ENCODE measurements at regions not wholly inside any gene's neighbourhood (a gene's known extent, or its start where the extent isn't known, plus 50 kb on each side); places are given as distances from the start of the nearest gene placed in this dataset.

- no peak for TF ChIP-seq CTCF (conservative IDR thresholded peaks at IDR 0.05; ENCODE audit: low read depth, low read length)
- no peaks in the 10 kb centered on the region for H3K27me3 ChIP-seq (ENCODE audit: insufficient read depth, low read depth)
- no peak overlapping the region for H2AFZ ChIP-seq (ENCODE audit: low read depth)
- no peak overlapping the region for H3K4me3 ChIP-seq (IDR thresholded peaks at IDR 0.05; ENCODE audit: insufficient read depth, low read depth, low read length)
- no peaks in the 10 kb centered on the region for H3K79me2 ChIP-seq (ENCODE audit: insufficient read depth, low read depth)
- H3K36me3 ChIP-seq (ENCODE audit: insufficient read depth): no peaks in the 10 kb centered on the region
- H3K4me1 ChIP-seq (ENCODE audit: low read depth, poor library complexity, severe bottlenecking): no peaks in the 10 kb centered on the region
- no peaks in the 10 kb centered on the region for H4K20me1 ChIP-seq (ENCODE audit: insufficient read depth)
- H3K9ac ChIP-seq: no peak overlapping the region
- H3K27ac ChIP-seq: no peak overlapping the region
- no peak overlapping the region for H3K4me2 ChIP-seq
These were observed 501.5 kb upstream of the USP15 start for GRCh38 chr12:61758661-61759060.

GRCh38 chr12:61765926-61766325 lies 494.3 kb upstream of the USP15 start:
- no peaks in the 10 kb centered on the region for H4K20me1 ChIP-seq (ENCODE audit: insufficient read depth)
- H3K4me3 ChIP-seq (IDR thresholded peaks at IDR 0.05; ENCODE audit: insufficient read depth, low read depth, low read length): no peak overlapping the region
- H3K9ac ChIP-seq: no peak overlapping the region
- no peak for TF ChIP-seq CTCF (conservative IDR thresholded peaks at IDR 0.05; ENCODE audit: low read depth, low read length)
- H3K27ac ChIP-seq: no peak overlapping the region
- no peaks in the 10 kb centered on the region for H3K4me1 ChIP-seq (ENCODE audit: low read depth, poor library complexity, severe bottlenecking)
- no peaks in the 10 kb centered on the region for H3K79me2 ChIP-seq (ENCODE audit: insufficient read depth, low read depth)
- H3K27me3 ChIP-seq (ENCODE audit: insufficient read depth, low read depth): no peaks in the 10 kb centered on the region
- no peak overlapping the region for H3K4me2 ChIP-seq
- H2AFZ ChIP-seq (ENCODE audit: low read depth): no peak overlapping the region
- H3K36me3 ChIP-seq (ENCODE audit: insufficient read depth): no peaks in the 10 kb centered on the region

GRCh38 chr12:61780435-61780834 lies 479.8 kb upstream of the USP15 start:
- H3K4me2 ChIP-seq: no peak overlapping the region
- no peak overlapping the region for H3K4me3 ChIP-seq (IDR thresholded peaks at IDR 0.05; ENCODE audit: insufficient read depth, low read depth, low read length)
- H3K27ac ChIP-seq: no peak overlapping the region
- no peak overlapping the region for H3K9ac ChIP-seq
- H3K36me3 ChIP-seq (ENCODE audit: insufficient read depth): no peaks in the 10 kb centered on the region
- no peak for TF ChIP-seq CTCF (conservative IDR thresholded peaks at IDR 0.05; ENCODE audit: low read depth, low read length)
- H3K4me1 ChIP-seq (ENCODE audit: low read depth, poor library complexity, severe bottlenecking): no peaks in the 10 kb centered on the region
- no peaks in the 10 kb centered on the region for H4K20me1 ChIP-seq (ENCODE audit: insufficient read depth)
- no peaks in the 10 kb centered on the region for H3K79me2 ChIP-seq (ENCODE audit: insufficient read depth, low read depth)
- no peak overlapping the region for H2AFZ ChIP-seq (ENCODE audit: low read depth)
- no peaks in the 10 kb centered on the region for H3K27me3 ChIP-seq (ENCODE audit: insufficient read depth, low read depth)

GRCh38 chr12:61781021-61781581 lies 479.1 kb upstream of the USP15 start:
- H4K20me1 ChIP-seq (ENCODE audit: insufficient read depth): no peaks in the 10 kb centered on the region
- no peak overlapping the region for H3K27ac ChIP-seq
- no peak overlapping the region for H3K4me3 ChIP-seq (IDR thresholded peaks at IDR 0.05; ENCODE audit: insufficient read depth, low read depth, low read length)
- H3K4me2 ChIP-seq: no peak overlapping the region
- H3K4me1 ChIP-seq (ENCODE audit: low read depth, poor library complexity, severe bottlenecking): no peaks in the 10 kb centered on the region
- H2AFZ ChIP-seq (ENCODE audit: low read depth): no peak overlapping the region
- no peaks in the 10 kb centered on the region for H3K27me3 ChIP-seq (ENCODE audit: insufficient read depth, low read depth)
- no peaks in the 10 kb centered on the region for H3K79me2 ChIP-seq (ENCODE audit: insufficient read depth, low read depth)
- no peak overlapping the region for H3K9ac ChIP-seq
- no peaks in the 10 kb centered on the region for H3K36me3 ChIP-seq (ENCODE audit: insufficient read depth)
- TF ChIP-seq CTCF (conservative IDR thresholded peaks at IDR 0.05; ENCODE audit: low read depth, low read length): no peak
